Left cardiac atrium (tissue), 4 donors: ENCODE measurements at regions not wholly inside any gene's neighbourhood (a gene's known extent, or its start where the extent isn't known, plus 50 kb on each side); places are given as distances from the start of the nearest gene placed in this dataset.

ENCODE experiments used
- ATAC-seq, 2 donors: fragments of 200-7000 bp; cut with Tn5 transposase; one replicate each; pipeline ENCODE4 v1.9.1; 2020; ENCODE audit warnings: mild to moderate bottlenecking in 2 of 2, moderate library complexity in 2 of 2
- DNase-seq: peaks from one replicate; pipeline ENCODE4 v3.0.0-alpha.2; 2020
- intact Hi-C, 2 donors: fragments of 100-400 bp; cut with DNase I; formaldehyde crosslinking; loops; one replicate each; pipeline versions ENCODE4 v1.14.1 to v1.15.1; 2022 to 2023
- donor health status: DM: no; HTN: yes; CAD: no.
- donor health status: DM: no; HTN: yes; CAD: no; lungs with severe emphysema.
- donor health status: DM: yes; HTN: yes; CAD: no.
- donor health status: Dilated cardiomyopathy.

GRCh38 chr7:46386428-46387399 is 465.6 kb upstream of the IGFBP3 start:
- intact Hi-C loops: no loop called here
- DNase-seq (no peak), ATAC-seq (no peak)

DNA sequence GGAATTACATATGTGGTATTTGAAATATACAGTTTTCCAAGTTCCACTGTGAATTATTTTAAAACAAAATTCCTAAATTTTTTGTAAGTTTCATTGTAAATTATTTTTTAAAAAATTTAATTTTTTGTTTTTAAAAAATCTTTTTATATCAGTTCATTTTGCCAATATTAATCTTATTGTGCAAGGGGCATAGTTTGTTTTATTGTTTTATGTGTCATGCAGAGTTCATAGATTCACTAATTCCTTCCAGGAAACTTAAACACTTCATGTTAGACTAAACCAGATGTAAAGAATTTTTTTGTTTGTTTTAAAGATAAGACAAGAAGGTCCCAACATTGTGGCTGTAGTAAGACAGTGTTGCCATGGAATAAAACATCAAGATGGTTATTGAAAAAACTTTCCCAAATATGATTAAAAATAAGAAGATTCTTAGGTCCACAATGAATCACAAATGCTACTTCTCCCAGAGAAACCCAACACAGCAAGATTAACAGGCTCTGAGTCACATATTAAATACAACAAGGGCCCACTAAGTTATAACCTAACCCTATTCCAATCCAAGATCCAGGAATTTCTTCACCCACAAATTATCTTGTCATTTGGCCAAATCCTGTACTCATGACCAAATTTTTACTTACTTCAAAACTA is 464.7 kb upstream of the IGFBP3 start:
- intact Hi-C loops: no loop called here
- ATAC-seq (peak in 1 of 2 donors; percentile 62), DNase-seq (no peak)

DNA sequence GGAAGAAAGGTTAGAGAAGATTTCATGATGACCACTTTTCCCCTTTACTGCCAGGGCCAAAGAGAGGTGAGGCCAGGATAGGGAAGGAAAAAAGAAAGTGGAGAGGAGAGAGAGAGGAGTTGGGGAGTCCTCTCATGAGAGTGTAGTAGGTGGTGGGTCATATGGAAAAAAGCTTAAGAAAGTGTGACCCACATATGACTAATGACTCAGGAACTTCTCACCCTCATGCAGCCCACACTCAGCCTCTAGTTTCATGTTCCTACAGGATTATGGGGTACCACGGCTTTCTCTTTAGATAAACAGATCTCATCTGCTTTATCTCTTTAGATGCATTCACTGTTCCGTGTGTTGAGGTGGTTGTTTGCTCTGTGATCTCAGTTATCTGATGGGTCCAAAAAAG is 462.5 kb upstream of the IGFBP3 start:
- intact Hi-C loops: no loop called here
- DNase-seq (no peak), ATAC-seq (no peak)

- intact Hi-C loops: no loop called here
- ATAC-seq (peak; percentile 63 to 65), DNase-seq (no peak)
Measured at GRCh38 chr7:46369933-46370654, 449.0 kb upstream of the IGFBP3 start.

GRCh38 chr7:46368871-46369270 is 447.8 kb upstream of the IGFBP3 start:
- no peak for DNase-seq
- ATAC-seq: no peak
- intact Hi-C loops: no loop called here

DNA sequence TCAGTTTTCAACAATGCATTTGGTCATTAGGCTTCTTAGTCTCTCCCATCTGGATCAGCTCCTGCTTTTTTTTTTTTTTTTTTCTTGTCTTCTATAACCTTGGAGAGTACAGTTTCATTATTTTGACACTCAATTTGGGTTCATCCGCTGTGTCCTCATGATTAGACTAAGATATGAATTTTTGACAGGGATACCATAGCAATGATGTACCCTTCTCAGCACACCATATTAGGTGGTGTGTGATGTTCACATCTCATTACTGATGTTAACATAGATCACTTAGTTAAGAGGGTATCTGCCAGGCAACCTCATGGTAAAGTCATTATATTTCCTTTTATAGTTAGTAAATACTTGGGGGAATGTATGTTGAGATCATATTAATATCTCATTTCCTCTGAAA is 445.5 kb upstream of the IGFBP3 start:
- ATAC-seq (no peak), DNase-seq (no peak)
- intact Hi-C loops: no loop called here

- intact Hi-C loops: loop anchor here in 1 of 2 donors (5.0 kb wide), 1 partner anchor 729 kb away; no protein-coding TSS in a partner anchor
- ATAC-seq (no peak), DNase-seq (no peak)
Measured at GRCh38 chr7:46363688-46364087, 442.6 kb upstream of the IGFBP3 start.

DNA sequence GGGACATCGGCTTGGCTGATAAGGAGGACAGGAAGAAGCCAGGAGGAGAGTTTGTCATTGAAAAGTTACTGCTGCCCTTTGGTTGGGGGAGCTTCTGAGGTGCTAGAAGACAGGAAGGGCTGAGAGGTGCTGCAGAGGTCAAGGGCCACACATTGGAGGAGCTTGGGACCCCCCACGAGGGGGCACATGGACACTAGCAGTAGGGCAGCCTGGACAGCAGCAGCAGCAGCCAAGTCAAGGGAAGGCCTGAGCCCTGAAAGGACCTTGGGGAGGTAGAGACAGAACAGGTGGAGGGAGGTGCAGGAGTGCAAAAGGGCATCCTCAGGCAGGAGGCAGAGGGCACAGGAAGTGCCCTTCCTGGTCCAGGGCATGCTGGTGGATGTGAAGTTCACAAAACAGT is 439.7 kb upstream of the IGFBP3 start:
- no peak for DNase-seq
- no peak for ATAC-seq
- intact Hi-C loops: loop anchor here in 1 of 2 donors (5.0 kb wide), 1 partner anchor 731 kb away; no protein-coding TSS in a partner anchor

DNA sequence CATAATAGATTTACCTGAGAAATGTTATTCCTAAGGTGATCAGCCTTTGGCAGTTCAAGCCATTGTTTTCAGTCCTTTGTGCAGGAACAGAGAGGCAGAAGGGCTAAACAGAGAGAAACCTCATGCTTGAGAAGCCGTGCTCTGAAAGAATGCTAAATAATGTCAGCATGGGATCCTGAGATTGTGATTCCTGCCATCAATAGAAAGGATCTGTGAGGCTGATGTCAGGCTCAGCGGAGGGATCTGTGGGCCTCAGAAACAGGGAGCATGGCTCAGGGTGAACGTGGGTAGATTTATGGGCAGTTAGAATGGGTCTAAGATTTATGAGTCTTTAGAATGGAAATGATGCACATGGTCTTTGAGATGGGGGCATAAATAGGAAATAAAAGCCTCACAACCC is 439.2 kb upstream of the IGFBP3 start:
- no peak for DNase-seq
- no peak for ATAC-seq
- intact Hi-C loops: loop anchor here in 1 of 2 donors (5.0 kb wide), 1 partner anchor 732 kb away; no protein-coding TSS in a partner anchor

DNA sequence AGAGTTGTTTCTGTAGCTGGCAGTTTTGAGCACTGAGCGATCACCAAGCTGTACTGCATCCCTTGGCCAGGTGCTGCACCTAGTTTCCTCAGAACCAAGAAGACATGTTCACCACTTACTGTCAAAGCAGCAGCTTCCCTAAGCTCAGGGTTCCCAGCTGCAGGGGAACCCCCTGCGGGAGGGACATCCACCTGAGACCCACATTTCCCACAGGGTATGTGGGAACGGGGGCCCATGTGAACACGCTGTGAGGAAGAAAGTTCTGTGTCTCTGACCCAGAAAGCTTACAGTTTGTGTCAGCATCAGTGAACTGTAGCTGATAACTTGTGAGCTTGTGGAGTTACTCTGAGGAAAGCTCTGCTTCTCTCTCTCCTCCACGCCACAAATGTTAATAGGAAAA is 436.8 kb upstream of the IGFBP3 start:
- intact Hi-C loops: loop anchor here in 1 of 2 donors (10.0 kb wide), 1 partner anchor 817 kb away; no protein-coding TSS in a partner anchor
- DNase-seq (no peak), ATAC-seq (no peak)

- DNase-seq (no peak), ATAC-seq (no peak)
- intact Hi-C loops: loop anchor here in 1 of 2 donors (10.0 kb wide), 1 partner anchor 818 kb away; no protein-coding TSS in a partner anchor
Measured at GRCh38 chr7:46357290-46357689, 436.2 kb upstream of the IGFBP3 start.

DNA sequence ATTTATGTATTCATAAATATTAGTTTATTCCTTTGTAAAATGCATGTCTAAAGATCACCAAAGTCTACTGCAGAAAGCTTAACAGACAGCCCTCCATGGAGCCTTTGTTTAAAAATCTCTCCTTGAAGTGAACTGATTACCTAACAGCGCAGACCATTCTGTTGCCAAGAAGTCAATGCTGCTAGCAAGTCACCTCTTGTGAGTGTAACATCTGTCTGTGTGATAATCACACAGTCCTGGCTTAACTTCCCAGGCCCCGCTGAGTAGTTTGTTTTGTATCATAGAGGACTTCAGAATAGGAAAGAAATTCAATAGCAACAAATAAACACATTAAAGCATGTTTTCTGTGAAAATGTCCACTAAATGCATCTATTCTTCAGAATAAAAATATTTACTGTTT is 435.3 kb upstream of the IGFBP3 start:
- intact Hi-C loops: loop anchor here in 1 of 2 donors (10.0 kb wide), 1 partner anchor 818 kb away; no protein-coding TSS in a partner anchor
- DNase-seq (no peak), ATAC-seq (no peak)

GRCh38 chr7:46355331-46355730 is 434.3 kb upstream of the IGFBP3 start:
- intact Hi-C loops: loop anchor here in 1 of 2 donors (10.0 kb wide), 1 partner anchor 819 kb away; no protein-coding TSS in a partner anchor
- ATAC-seq (no peak), DNase-seq (no peak)

DNA sequence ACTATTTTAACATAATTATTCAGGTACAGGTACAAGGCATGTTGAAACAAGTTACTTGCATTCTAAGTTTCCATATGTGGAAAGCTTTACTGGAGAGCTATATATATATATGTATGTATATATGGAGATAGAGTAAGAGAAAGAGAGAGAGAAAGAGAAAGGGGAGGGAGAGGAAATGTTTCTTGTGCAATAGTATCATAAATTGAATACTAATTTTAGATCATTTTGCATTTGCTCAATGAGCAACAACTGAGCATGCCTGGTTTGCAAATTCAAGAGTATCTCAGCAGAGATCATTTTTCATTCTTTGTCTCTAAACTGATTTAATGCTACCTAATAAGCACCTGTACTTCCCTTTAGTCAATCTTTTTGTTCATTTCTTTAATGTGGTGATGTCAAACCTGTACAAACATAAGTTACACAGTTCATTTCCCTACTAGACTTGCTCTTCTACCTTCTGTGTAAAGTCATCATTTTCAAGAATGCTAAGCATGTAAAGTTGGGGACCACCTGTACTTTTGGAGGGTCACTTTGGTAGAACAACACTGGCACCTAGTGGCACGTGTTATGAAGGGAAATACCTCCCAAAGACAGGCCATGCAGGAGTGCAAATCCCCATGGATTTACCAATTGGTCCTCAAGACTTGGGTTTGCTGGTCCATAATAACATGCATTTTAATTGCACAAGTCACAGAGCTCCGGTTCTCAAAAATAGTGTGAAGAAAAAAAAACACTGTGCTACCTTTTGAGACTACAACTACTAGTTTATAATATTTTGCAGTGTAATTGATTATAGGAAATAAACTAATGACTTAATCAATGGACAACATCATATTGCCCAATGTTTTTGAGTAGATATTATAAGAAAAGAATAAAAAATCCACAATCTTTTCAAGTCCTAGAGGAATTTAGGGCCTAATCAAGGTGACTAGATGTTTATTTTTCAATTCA is 431.2 kb upstream of the IGFBP3 start:
- ATAC-seq (peak; percentile 50 to 57), DNase-seq (peak; percentile 28)
- intact Hi-C loops: loop anchor here (1.0 to 10.0 kb wide), 3 partner anchors 430 to 823 kb away; partner anchors contain the start of gene IGFBP3 (in 1 of the 2)

DNA sequence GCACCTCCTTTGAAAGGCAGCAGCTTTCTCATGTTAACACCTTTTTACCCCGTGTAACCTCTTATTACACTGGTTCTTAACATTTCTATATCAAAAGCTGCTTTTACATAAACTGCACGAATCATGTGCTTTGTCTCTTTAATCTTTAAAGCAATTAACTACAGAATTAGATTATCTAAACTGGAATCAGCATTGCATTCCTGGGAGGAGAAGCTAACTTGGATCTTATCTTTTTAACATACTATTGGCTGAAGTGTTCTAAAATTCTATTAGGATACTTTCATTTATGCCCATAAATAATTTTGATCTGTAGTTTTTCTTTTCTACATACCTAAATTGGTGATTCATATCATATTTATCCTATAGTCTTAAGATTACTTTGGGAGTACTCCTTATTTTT is 428.4 kb upstream of the IGFBP3 start:
- ATAC-seq (no peak), DNase-seq (no peak)
- intact Hi-C loops: no loop called here

- ATAC-seq: no peak
- intact Hi-C loops: no loop called here
Measured at GRCh38 chr7:46344533-46344932, 423.5 kb upstream of the IGFBP3 start.

DNA sequence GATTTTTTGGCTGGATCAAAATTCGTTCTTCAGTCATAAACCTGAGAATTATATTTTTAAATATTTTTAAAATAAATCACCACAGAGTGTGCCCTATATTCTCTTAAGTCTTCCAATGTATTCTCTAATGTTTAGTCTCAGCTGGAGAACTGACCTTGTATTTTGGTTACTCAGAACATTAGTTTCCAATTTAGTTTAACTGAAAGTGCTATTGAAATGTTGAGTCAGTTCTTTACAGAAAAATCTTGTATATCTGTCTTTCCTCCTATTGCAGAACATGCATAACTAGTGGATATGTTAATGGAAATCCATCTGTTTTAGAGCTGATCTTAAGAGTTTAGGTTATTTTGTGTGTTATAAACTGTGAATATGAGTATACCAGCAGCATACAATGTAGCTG is 422.7 kb upstream of the IGFBP3 start:
- intact Hi-C loops: no loop called here
- ATAC-seq: no peak
- no peak for DNase-seq

More at GRCh38 chr7:46344533-46344932, 423.5 kb upstream of the IGFBP3 start:
- no peak for DNase-seq

GRCh38 chr7:46322937-46323336 is 401.9 kb upstream of the IGFBP3 start:
- ATAC-seq (no peak), DNase-seq (no peak)
- intact Hi-C loops: no loop called here
